ACC112 (cell line): ENCODE measurements at regions not wholly inside any gene's neighbourhood (a gene's known extent, or its start where the extent isn't known, plus 50 kb on each side); places are given as distances from the start of the nearest gene placed in this dataset.

Source experiments
- H2AFZ ChIP-seq: fragments of 200-600 bp; sonication (generic); one replicate; pipeline ENCODE4 v1.6.0; 2017; ENCODE audit warnings: antibody characterized with exemption, low read length; ENCODE audit not compliant: unreplicated experiment
- H3K27ac ChIP-seq: fragments of 200-600 bp; sonication (generic); 2 replicates; pipeline ENCODE4 v1.5.1; 2014; ENCODE audit warnings: low read depth, mild to moderate bottlenecking, antibody characterized with exemption, low read length, moderate library complexity
- H3K27me3 ChIP-seq: fragments of 200-600 bp; sonication (generic); 2 replicates; pipeline ENCODE4 v1.6.1; 2014; ENCODE audit warnings: mild to moderate bottlenecking, antibody characterized with exemption, low read length, moderate library complexity, mixed read lengths; ENCODE audit not compliant: insufficient read depth
- H3K36me3 ChIP-seq: fragments of 200-600 bp; sonication (generic); 2 replicates; pipeline ENCODE4 v1.6.1; 2016; ENCODE audit warnings: mild to moderate bottlenecking, antibody characterized with exemption, low read length, moderate library complexity, mixed read lengths; ENCODE audit not compliant: insufficient read depth
- H3K4me1 ChIP-seq: fragments of 200-600 bp; sonication (generic); one replicate; pipeline ENCODE4 v1.6.1; 2016; ENCODE audit warnings: low read length, mixed read lengths; ENCODE audit not compliant: insufficient read depth, unreplicated experiment, control insufficient read depth
- H3K4me3 ChIP-seq: fragments of 200-600 bp; sonication (generic); 2 replicates; pipeline ENCODE4 v1.5.1; 2014; ENCODE audit warnings: mild to moderate bottlenecking, low read depth, low read length
- H3K79me2 ChIP-seq: fragments of 200-600 bp; sonication (generic); one replicate; pipeline ENCODE4 v1.6.0; 2016; ENCODE audit warnings: low read length; ENCODE audit not compliant: control insufficient read depth, unreplicated experiment, insufficient read depth

DNA sequence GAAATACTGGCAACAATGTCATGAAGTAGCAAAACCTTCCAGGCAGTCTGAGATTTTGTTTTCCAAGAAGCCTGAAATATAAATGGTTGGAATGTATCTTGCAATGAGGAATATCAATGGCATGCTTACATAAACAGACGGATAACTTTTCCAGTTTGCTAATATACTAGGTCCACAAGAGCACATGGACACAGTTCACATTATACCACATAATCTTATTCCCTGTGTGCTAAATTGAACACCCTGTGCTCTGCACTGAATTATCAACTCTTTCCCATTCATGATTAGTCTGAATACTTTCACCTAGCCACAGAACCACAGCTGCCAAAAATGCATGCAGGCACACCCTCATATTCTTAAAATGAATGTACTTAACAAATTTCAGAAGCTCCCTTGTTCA lies 274.3 kb downstream of the COL12A1 start:
- Histone ChIP-seq H3K36me3 (no peaks in the 10 kb centered on the region), H3K27ac (peak overlapping the region; percentile 43), H3K4me1 (peaks cover 25% of the 10 kb centered on the region), H3K4me3 (no peak overlapping the region), H2AFZ (no peak overlapping the region), H3K79me2 (no peaks in the 10 kb centered on the region), H3K27me3 (no peaks in the 10 kb centered on the region)

DNA sequence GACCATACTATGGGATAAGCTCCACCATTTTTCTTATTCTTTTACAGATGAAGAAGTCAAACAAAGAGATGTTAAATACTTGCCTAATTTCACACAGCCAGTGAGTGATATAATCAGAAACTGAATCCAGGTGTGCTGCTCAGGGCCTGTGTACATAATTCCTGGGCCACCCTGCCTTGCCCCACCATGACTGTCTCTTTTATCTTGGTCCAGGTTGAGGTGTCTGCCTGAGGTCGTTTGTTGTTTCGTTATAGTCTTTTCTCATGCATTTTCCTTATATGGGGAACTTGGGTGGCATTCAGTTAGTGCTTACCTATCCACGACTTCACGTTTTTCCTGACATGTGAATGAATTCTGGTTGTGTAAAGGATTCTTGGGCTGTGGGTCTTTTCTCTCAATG lies 277.6 kb downstream of the COL12A1 start:
- Histone ChIP-seq H3K36me3 (no peaks in the 10 kb centered on the region), H3K27me3 (no peaks in the 10 kb centered on the region), H3K4me3 (no peak overlapping the region), H3K27ac (no peak overlapping the region), H3K4me1 (peaks cover 19% of the 10 kb centered on the region), H2AFZ (no peak overlapping the region), H3K79me2 (no peaks in the 10 kb centered on the region)

DNA sequence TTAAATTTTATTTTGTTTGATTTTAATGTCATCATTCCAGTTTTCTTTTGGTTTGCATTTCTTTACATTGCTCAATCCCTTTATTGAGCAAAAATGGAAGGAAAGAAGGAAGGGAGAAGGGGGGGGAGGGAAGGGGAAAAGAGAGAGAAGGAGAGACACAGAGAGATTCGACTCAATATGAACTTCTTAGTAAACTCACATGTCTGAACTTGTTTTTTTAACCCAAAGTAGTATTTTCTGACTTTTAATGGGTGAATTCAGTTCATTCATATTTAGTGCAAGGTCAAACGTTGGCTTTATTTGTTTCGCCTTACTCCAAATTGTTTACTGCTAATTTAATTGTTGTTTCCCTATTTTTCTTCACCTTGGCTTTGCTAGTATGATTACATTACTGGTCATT lies 278.6 kb downstream of the COL12A1 start:
- Histone ChIP-seq H3K79me2 (no peaks in the 10 kb centered on the region), H3K4me3 (no peak overlapping the region), H3K36me3 (no peaks in the 10 kb centered on the region), H3K27me3 (no peaks in the 10 kb centered on the region), H2AFZ (no peak overlapping the region), H3K27ac (no peak overlapping the region), H3K4me1 (peaks cover 16% of the 10 kb centered on the region)

DNA sequence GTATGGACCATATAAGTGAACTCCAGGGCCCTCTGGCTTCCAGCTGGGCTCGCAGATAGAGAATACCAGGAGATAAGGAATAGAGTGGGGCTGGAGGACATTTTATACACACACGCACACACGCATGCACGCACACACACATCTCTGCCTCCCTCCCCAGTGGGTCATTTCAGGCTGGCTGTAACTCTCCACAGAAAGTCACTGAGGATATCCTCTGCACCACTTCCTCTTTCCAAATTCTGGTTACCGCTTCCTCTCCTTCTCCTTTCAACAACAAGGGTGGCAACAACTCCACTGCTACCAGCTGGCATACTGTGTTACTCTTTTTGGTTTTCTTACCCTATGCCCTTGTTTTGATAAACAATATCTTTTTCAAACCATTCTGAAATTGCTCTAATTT lies 280.2 kb downstream of the COL12A1 start:
- Histone ChIP-seq H3K4me1 (peaks cover under 1% of the 10 kb centered on the region), H3K79me2 (no peaks in the 10 kb centered on the region), H3K36me3 (no peaks in the 10 kb centered on the region), H3K27me3 (no peaks in the 10 kb centered on the region), H3K4me3 (no peak overlapping the region), H2AFZ (no peak overlapping the region), H3K27ac (no peak overlapping the region)

DNA sequence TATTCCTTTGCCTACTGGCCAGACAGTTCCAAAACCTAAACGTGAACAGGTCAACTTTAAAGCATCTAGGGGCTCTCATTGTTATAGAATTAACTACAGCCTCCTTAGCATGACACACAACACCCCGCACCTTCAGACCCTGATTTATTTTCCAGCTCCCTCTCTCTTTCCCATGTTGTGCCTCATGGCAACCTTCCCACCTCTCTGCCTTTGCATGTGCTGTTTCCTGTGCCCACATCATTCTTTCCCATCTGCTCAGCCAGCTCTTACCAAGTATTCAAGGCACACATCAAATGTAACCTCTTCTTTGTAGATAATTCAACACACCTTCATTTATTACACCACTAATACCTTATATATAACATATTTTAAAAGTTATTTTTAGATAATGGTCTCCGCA lies 291.0 kb downstream of the COL12A1 start:
- Histone ChIP-seq H3K27me3 (no peaks in the 10 kb centered on the region), H3K79me2 (no peaks in the 10 kb centered on the region), H3K27ac (no peak overlapping the region)

DNA sequence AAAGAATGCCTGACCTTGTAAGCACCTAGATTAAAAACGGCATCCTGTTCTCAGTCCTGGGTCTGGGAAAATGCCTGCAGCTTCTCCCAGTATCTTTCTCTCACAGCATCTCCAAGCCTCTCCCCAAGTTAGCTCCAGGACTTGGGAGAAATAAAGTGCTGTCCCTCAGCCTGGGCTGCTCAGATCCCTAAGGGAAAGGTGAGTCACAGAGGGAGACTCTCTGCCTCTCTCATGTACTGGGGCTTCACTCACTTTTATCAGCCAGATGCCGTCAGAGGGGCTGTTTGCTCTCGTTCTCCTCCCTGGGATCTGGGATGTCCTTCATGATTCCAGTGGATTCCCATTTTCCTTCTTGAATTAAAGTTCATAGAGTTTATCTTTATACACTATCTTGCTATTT lies 293.6 kb downstream of the COL12A1 start:
- no peak overlapping the region for H2AFZ ChIP-seq
- no peak overlapping the region for H3K27ac ChIP-seq
- H3K4me3 ChIP-seq: no peak overlapping the region
- no peaks in the 10 kb centered on the region for H3K27me3 ChIP-seq
- H3K4me1 ChIP-seq: no peaks in the 10 kb centered on the region
- H3K36me3 ChIP-seq: no peaks in the 10 kb centered on the region
- H3K79me2 ChIP-seq: no peaks in the 10 kb centered on the region

More for the DNA sequence above, 291.0 kb downstream of the COL12A1 start:
- H3K4me1 ChIP-seq: no peaks in the 10 kb centered on the region
- H2AFZ ChIP-seq: no peak overlapping the region
- H3K4me3 ChIP-seq: no peak overlapping the region
- no peaks in the 10 kb centered on the region for H3K36me3 ChIP-seq

DNA sequence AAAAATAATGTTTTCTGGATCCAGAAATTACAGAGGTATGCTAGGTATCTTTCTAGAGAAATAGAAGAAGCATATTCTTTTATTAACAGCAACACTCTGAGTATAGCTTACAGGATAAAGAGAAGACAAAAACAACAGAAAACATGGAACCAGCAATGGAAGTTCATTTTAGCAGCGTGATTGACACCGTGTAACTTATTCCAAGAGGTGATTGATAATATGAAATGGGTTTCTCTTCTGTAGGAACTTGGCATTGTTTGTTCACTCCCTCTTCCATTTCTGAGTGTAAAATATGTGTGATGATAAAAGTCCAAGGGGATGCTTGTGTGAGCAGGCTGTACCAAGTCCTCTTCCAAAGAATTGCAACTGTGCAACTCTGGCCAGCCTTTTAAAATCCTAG lies 303.0 kb downstream of the COL12A1 start:
- Histone ChIP-seq H3K27ac (no peak overlapping the region), H3K27me3 (no peaks in the 10 kb centered on the region), H3K4me3 (no peak overlapping the region), H3K4me1 (peaks cover 5% of the 10 kb centered on the region), H3K36me3 (no peaks in the 10 kb centered on the region), H3K79me2 (no peaks in the 10 kb centered on the region), H2AFZ (no peak overlapping the region)

DNA sequence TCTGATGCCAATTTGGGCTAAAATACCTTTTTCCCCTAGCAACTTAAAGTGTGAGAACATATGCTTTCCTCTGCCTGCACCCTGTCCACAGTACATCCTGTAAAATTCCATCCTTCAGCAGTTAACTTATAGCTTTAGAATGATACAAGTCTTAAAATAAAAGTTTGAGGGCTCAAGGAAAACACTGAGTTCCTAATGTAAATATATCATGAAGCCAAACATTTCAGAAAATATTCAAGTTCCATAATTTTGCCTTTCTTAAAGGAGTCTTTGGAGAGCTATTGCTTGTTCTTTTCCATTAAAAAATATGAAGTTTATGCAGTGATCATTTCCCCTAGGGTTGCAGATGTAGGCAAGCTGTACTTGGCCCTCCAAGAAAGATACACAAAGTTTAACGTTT lies 303.8 kb downstream of the COL12A1 start:
- Histone ChIP-seq H3K27ac (no peak overlapping the region), H3K4me1 (peaks cover 5% of the 10 kb centered on the region), H3K79me2 (no peaks in the 10 kb centered on the region), H3K36me3 (no peaks in the 10 kb centered on the region), H3K4me3 (no peak overlapping the region), H2AFZ (no peak overlapping the region), H3K27me3 (no peaks in the 10 kb centered on the region)

DNA sequence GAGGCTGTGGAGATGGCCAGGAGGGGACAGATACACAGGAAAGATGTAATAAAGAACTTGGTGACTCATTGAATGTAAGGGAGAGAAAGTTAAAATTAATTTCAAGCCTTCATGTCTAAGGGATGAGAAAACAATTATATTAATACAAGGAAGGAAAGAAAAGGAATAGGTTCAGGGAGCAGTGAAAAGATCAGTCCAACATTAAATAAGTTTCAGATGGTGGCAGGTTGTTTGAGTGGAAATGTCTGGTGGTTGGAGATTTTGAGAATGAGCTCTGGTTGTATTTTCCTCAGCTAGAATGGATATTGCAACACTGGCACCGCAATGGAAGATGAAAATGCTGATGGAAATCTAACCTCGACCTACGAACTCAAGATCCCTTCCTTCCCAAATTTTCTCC lies 304.3 kb downstream of the COL12A1 start:
- H3K4me1 ChIP-seq: peaks cover 5% of the 10 kb centered on the region
- H3K27ac ChIP-seq: no peak overlapping the region
- H3K27me3 ChIP-seq: no peaks in the 10 kb centered on the region
- H3K79me2 ChIP-seq: no peaks in the 10 kb centered on the region
- no peaks in the 10 kb centered on the region for H3K36me3 ChIP-seq
- no peak overlapping the region for H3K4me3 ChIP-seq
- H2AFZ ChIP-seq: no peak overlapping the region

DNA sequence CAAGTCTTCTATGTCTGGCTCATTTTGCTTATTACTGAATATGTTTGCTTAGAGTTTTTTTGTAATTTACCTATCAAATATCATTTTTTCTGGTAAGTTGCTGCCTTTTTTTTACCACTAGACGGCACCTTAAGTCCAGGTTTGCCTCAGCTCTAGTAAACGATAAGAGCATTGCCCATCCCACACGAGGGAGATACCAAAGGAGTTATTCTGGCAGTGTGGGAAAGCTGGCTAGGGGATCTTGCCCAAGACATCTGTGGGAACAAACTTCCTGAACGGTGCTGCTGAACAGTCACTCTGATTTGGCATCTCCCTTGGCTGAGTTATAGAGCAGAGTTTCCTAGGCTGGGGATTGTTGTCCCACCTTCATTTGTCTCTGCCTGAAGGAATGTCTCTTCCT lies 306.4 kb downstream of the COL12A1 start:
- no peaks in the 10 kb centered on the region for H3K36me3 ChIP-seq
- H3K27ac ChIP-seq: peak overlapping the region; percentile 41; the same call in 1 of the 2 replicates
- H3K4me3 ChIP-seq: no peak overlapping the region
- H3K4me1 ChIP-seq: peaks cover 5% of the 10 kb centered on the region
- no peaks in the 10 kb centered on the region for H3K79me2 ChIP-seq
- peak overlapping the region; percentile 31 for H2AFZ ChIP-seq
- no peaks in the 10 kb centered on the region for H3K27me3 ChIP-seq

DNA sequence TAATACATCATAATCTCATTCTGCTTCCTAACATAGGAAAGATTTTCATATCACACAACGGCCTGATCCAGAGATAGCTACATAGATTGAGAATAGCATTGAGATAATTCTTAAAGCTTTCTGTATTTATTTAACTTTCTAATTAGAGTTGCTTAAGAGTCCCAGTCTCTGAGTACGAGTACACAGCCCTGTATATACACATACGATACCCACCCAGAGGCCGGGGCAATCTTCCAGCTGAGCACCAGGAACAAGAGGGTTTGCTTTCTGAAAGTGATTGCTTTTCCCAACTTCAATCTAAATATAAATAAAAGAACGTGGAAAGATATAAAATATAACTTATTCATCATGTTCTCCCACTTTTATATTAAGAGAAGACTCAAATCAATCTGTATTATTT lies 313.8 kb downstream of the COL12A1 start:
- no peak overlapping the region for H2AFZ ChIP-seq
- no peaks in the 10 kb centered on the region for H3K27me3 ChIP-seq
- H3K36me3 ChIP-seq: no peaks in the 10 kb centered on the region
- H3K4me3 ChIP-seq: no peak overlapping the region
- peaks cover 13% of the 10 kb centered on the region for H3K4me1 ChIP-seq
- no peak overlapping the region for H3K27ac ChIP-seq
- H3K79me2 ChIP-seq: no peaks in the 10 kb centered on the region
